H9 (cell line): ENCODE measurements at regions not wholly inside any gene's neighbourhood (a gene's known extent, or its start where the extent isn't known, plus 50 kb on each side); places are given as distances from the start of the nearest gene placed in this dataset.

ENCODE experiments used
- DNase-seq: peaks from one replicate; pipeline ENCODE4 v3.0.0-alpha.2; 2017
- H2AFZ ChIP-seq: one replicate; pipeline ENCODE4 v1.6.1; 2013; ENCODE audit warnings: mild to moderate bottlenecking, low read length, control low read depth, moderate library complexity
- H2AK5ac ChIP-seq: 2 replicates; pipeline ENCODE4 v1.6.1; 2013; ENCODE audit warnings: low read length, control low read depth, mixed read lengths; ENCODE audit not compliant: insufficient read length
- H2BK120ac ChIP-seq: one replicate; pipeline ENCODE4 v1.6.1; 2013; ENCODE audit warnings: low read depth, mild to moderate bottlenecking, low read length, control low read depth, inconsistent platforms; ENCODE audit not compliant: poor library complexity, severe bottlenecking
- H2BK12ac ChIP-seq: 2 replicates; pipeline ENCODE4 v1.6.1; 2013; ENCODE audit warnings: low read length, control low read depth, mixed read lengths, low read depth; ENCODE audit not compliant: insufficient read length
- H2BK15ac ChIP-seq: 2 replicates; pipeline ENCODE4 v1.6.1; 2013; ENCODE audit warnings: low read depth, low read length, control low read depth
- H2BK20ac ChIP-seq: one replicate; pipeline ENCODE4 v1.6.1; 2013; ENCODE audit warnings: low read depth, mild to moderate bottlenecking, low read length, control low read depth, inconsistent platforms; ENCODE audit not compliant: poor library complexity, severe bottlenecking
- H2BK5ac ChIP-seq: 2 replicates; pipeline ENCODE4 v1.6.1; 2013; ENCODE audit warnings: low read length, control low read depth, mixed read lengths; ENCODE audit not compliant: insufficient read length
- H3K14ac ChIP-seq: 2 replicates; pipeline ENCODE4 v1.6.1; 2013; ENCODE audit warnings: low read length, control low read depth; ENCODE audit not compliant: insufficient read depth
- H3K18ac ChIP-seq: 2 replicates; pipeline ENCODE4 v1.6.1; 2013; ENCODE audit warnings: low read depth, mild to moderate bottlenecking, mixed read lengths, low read length, control low read depth; ENCODE audit not compliant: insufficient read length
- H3K23ac ChIP-seq: 2 replicates; pipeline ENCODE4 v1.6.1; 2013; ENCODE audit warnings: low read length, control low read depth, mixed read lengths, low read depth; ENCODE audit not compliant: insufficient read length
- H3K23me2 ChIP-seq: 2 replicates; pipeline ENCODE4 v1.6.1; 2013; ENCODE audit warnings: low read depth, mild to moderate bottlenecking, mixed read lengths, low read length, control low read depth; ENCODE audit not compliant: insufficient read length, poor library complexity, severe bottlenecking
- H3K27ac ChIP-seq: 2 replicates; pipeline ENCODE4 v1.5.1; 2013; ENCODE audit warnings: low read length, control low read depth, mixed read lengths, low read depth; ENCODE audit not compliant: insufficient read length
- H3K27me3 ChIP-seq: 2 replicates; pipeline ENCODE4 v1.6.1; 2013; ENCODE audit warnings: low read length, control low read depth, inconsistent platforms; ENCODE audit not compliant: insufficient read depth
- H3K4ac ChIP-seq: 2 replicates; pipeline ENCODE4 v1.6.1; 2013; ENCODE audit warnings: low read depth, mild to moderate bottlenecking, control low read depth, inconsistent platforms, low read length, moderate library complexity
- H3K4me1 ChIP-seq: 2 replicates; pipeline ENCODE4 v1.6.1; 2013; ENCODE audit warnings: low read length, control low read depth, inconsistent platforms; ENCODE audit not compliant: insufficient read depth
- H3K4me2 ChIP-seq: 2 replicates; pipeline ENCODE4 v1.6.1; 2013; ENCODE audit warnings: low read length, control low read depth, mixed read lengths; ENCODE audit not compliant: insufficient read length, insufficient read depth
- H3K56ac ChIP-seq: 2 replicates; pipeline ENCODE4 v1.6.1; 2013; ENCODE audit warnings: low read depth, mild to moderate bottlenecking, mixed read lengths, low read length, control low read depth; ENCODE audit not compliant: insufficient read length
- H3K79me1 ChIP-seq: 2 replicates; pipeline ENCODE4 v1.6.1; 2013; ENCODE audit warnings: low read depth, mild to moderate bottlenecking, moderate library complexity, low read length, control low read depth, inconsistent platforms; ENCODE audit not compliant: insufficient read depth, poor library complexity, severe bottlenecking
- H3K79me2 ChIP-seq: 2 replicates; pipeline ENCODE4 v1.6.1; 2013; ENCODE audit warnings: low read length, control low read depth, inconsistent platforms; ENCODE audit not compliant: insufficient read depth
- H3K9ac ChIP-seq: 2 replicates; pipeline ENCODE4 v1.6.1; 2013; ENCODE audit warnings: low read length, control low read depth, mixed read lengths; ENCODE audit not compliant: insufficient read length; ENCODE audit errors: extremely low read depth
- H3K9me3 ChIP-seq: one replicate; pipeline ENCODE4 v1.6.1; 2013; ENCODE audit warnings: low read depth, low read length, inconsistent platforms; ENCODE audit not compliant: control insufficient read depth
- H3T11ph ChIP-seq: one replicate; pipeline ENCODE4 v1.6.1; 2013; ENCODE audit warnings: mild to moderate bottlenecking, low read length, control low read depth, inconsistent platforms
- H4K20me1 ChIP-seq: one replicate; pipeline ENCODE4 v1.6.1; 2013; ENCODE audit not compliant: control insufficient read depth, insufficient read length, insufficient read depth
- H4K5ac ChIP-seq: 2 replicates; pipeline ENCODE4 v1.6.1; 2013; ENCODE audit warnings: low read depth, mild to moderate bottlenecking, mixed read lengths, low read length, control low read depth; ENCODE audit not compliant: insufficient read length
- H4K8ac ChIP-seq: replicated peaks from 2 replicates; pipeline ENCODE4 v1.6.1; 2013; ENCODE audit warnings: low read length, control low read depth, mixed read lengths, low read depth; ENCODE audit not compliant: insufficient read length
- H4K91ac ChIP-seq: 2 replicates; pipeline ENCODE4 v1.6.1; 2013; ENCODE audit warnings: low read depth, mild to moderate bottlenecking, moderate library complexity, mixed read lengths, low read length, control low read depth; ENCODE audit not compliant: insufficient read length
- H3K27ac Mint-ChIP-seq, 3 experiments: 2 replicates in 2 of 3; 3 replicates in 1 of 3; pipeline ENCODE4 v1.8.0; 2020 to 2021; ENCODE audit warnings: mixed read lengths in 3 of 3, mild to moderate bottlenecking in 1 of 3, moderate library complexity in 1 of 3
- H3K27me3 Mint-ChIP-seq: 2 replicates; pipeline ENCODE4 v1.8.0; 2021; ENCODE audit warnings: low read depth, mild to moderate bottlenecking, moderate library complexity, mixed read lengths
- H3K36me3 Mint-ChIP-seq, 3 experiments: 2 replicates in 2 of 3; 3 replicates in 1 of 3; pipeline ENCODE4 v1.8.0; 2020 to 2021; ENCODE audit warnings: low read depth in 3 of 3, mixed read lengths in 3 of 3; ENCODE audit not compliant: insufficient read depth in 1 of 3
- H3K4me1 Mint-ChIP-seq, 2 experiments: 2 replicates each; pipeline ENCODE4 v1.8.0; 2020; ENCODE audit warnings: mixed read lengths in 2 of 2
- H3K4me3 Mint-ChIP-seq, 2 experiments: 2 replicates in 1 of 2; 3 replicates in 1 of 2; pipeline ENCODE4 v1.8.0; 2020 to 2021; ENCODE audit warnings: mild to moderate bottlenecking in 2 of 2, mixed read lengths in 2 of 2, moderate library complexity in 1 of 2
- H3K9me3 Mint-ChIP-seq, 2 experiments: 2 replicates in 1 of 2; 3 replicates in 1 of 2; pipeline ENCODE4 v1.8.0; 2020; ENCODE audit warnings: mild to moderate bottlenecking in 2 of 2, mixed read lengths in 2 of 2, moderate library complexity in 1 of 2
- CTCF ChIP-seq: fragments of 200-600 bp; sonication (generic); conservative IDR thresholded peaks from 3 replicates; pipeline ENCODE4 v1.8.0; 2021; ENCODE audit warnings: antibody characterized with exemption, mild to moderate bottlenecking
- WGBS: extraction: QIAGEN DNeasy Blood & Tissue Kit; methylation state at CpG from one replicate; pipeline ENCODE4 v1.1.7; 2013; ENCODE audit warnings: missing lambda C conversion rate, low lambda C conversion rate, mixed read lengths; ENCODE audit not compliant: insufficient read length; ENCODE audit errors: extremely low coverage; 5-methylcytosine and 5-hydroxymethylcytosine counted together

DNA sequence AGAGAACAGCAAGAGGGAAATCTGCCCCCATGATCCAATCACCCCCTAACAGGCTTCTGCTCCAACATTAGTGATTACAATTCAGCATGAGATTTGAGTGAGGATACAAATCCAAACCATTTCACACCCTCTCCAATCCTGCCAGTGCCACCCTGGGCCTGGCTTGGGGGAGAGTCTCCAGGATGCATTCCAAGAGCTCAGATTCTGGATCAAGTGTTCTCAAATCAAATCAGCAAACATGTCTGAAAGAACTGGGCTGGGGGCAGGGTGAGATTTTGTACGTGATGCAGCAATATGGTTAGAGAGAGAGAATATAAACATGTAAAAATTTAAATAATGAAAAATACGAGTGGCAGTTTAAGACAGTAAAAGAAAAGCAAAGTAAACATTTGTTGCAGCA lies 2100.9 kb upstream of the CELF4 start:
- Histone ChIP-seq H3K79me1 (no peaks in the 10 kb centered on the region), H3T11ph (no peak overlapping the region), H4K91ac (no peak overlapping the region), H3K27ac (no peak overlapping the region), H2BK5ac (no peak overlapping the region), H4K8ac (no peak overlapping the region), H4K5ac (no peak overlapping the region), H2BK12ac (no peak overlapping the region), H3K18ac (no peak overlapping the region), H3K9ac (no peak overlapping the region), H3K27me3 (no peaks in the 10 kb centered on the region), H2BK20ac (no peak overlapping the region), H3K56ac (no peak overlapping the region), H2AFZ (no peak overlapping the region), H3K4me1 (no peaks in the 10 kb centered on the region), H3K14ac (no peak overlapping the region), H3K23me2 (no peaks in the 10 kb centered on the region), H3K4ac (no peak overlapping the region), H3K9me3 (no peaks in the 10 kb centered on the region), H2BK120ac (no peak overlapping the region), H2BK15ac (no peak overlapping the region), H4K20me1 (no peaks in the 10 kb centered on the region), H3K4me2 (no peak overlapping the region), H2AK5ac (no peak overlapping the region), H3K23ac (no peak overlapping the region), H3K79me2 (no peaks in the 10 kb centered on the region; the same call in 1 of the 2 replicates)
- no peak overlapping the region; a peak in 1 of 7 replicates for H3K27ac Mint-ChIP-seq
- no peak overlapping the region for H3K4me3 Mint-ChIP-seq
- no peaks in the 10 kb centered on the region for H3K4me1 Mint-ChIP-seq
- H3K27me3 Mint-ChIP-seq, result no peaks in the 10 kb centered on the region
- no peak for DNase-seq
- WGBS, result no CpG with 5 or more reads among the region's 2 CpGs
- no peaks in the 10 kb centered on the region for H3K36me3 Mint-ChIP-seq
- no peak for TF ChIP-seq CTCF
- H3K9me3 Mint-ChIP-seq, result no peaks in the 10 kb centered on the region
